Natural killer cell (primary cell): ENCODE measurements at regions not wholly inside any gene's neighbourhood (a gene's known extent, or its start where the extent isn't known, plus 50 kb on each side); places are given as distances from the start of the nearest gene placed in this dataset.

Source experiments
- ATAC-seq, 3 donors: fragments of 150-1000 bp in 2 of 3; fragments of 200-7000 bp in 1 of 3; cut with Tn5 transposase; 1 replicate in 1 of 3; 2 replicates in 2 of 3; pipeline ENCODE4 v1.10.0; 2021; ENCODE audit warnings: mild to moderate bottlenecking in 2 of 3, moderate library complexity in 2 of 3
- DNase-seq, 2 donors: peaks; one replicate each; pipeline versions ENCODE4 v3.0.0 to v3.0.0-alpha.2; 2013 to 2021; ENCODE audit warnings: mixed read lengths in 1 of 2
- H3K27ac ChIP-seq: one replicate; pipeline ENCODE4 v1.5.1; 2013; ENCODE audit warnings: mild to moderate bottlenecking, low read length
- H3K27me3 ChIP-seq: one replicate; pipeline ENCODE4 v1.6.1; 2013; ENCODE audit warnings: low read length; ENCODE audit not compliant: control insufficient read depth, insufficient read depth
- H3K36me3 ChIP-seq: one replicate; pipeline ENCODE4 v1.6.1; 2013; ENCODE audit warnings: low read length; ENCODE audit not compliant: control insufficient read depth, insufficient read depth
- H3K4me1 ChIP-seq: one replicate; pipeline ENCODE4 v1.6.1; 2013; ENCODE audit warnings: low read length; ENCODE audit not compliant: control insufficient read depth, insufficient read depth
- H3K4me3 ChIP-seq: one replicate; pipeline ENCODE4 v1.5.1; 2013; ENCODE audit warnings: low read length
- H3K9me3 ChIP-seq: one replicate; pipeline ENCODE4 v1.6.1; 2013; ENCODE audit warnings: low read length; ENCODE audit not compliant: control insufficient read depth, insufficient read depth
- H3K27ac Mint-ChIP-seq, 2 donors: one replicate each; pipeline ENCODE4 v1.8.0; 2022; ENCODE audit warnings: mild to moderate bottlenecking in 2 of 2, mixed read lengths in 2 of 2, moderate library complexity in 1 of 2
- H3K27me3 Mint-ChIP-seq, 2 donors: one replicate each; pipeline ENCODE4 v1.8.0; 2022; ENCODE audit warnings: low read depth in 2 of 2, mixed read lengths in 2 of 2
- H3K36me3 Mint-ChIP-seq: one replicate; pipeline ENCODE4 v1.8.0; 2022; ENCODE audit warnings: mixed read lengths
- H3K4me1 Mint-ChIP-seq, 2 donors: one replicate each; pipeline ENCODE4 v1.8.0; 2022; ENCODE audit warnings: mixed read lengths in 2 of 2
- H3K4me3 Mint-ChIP-seq: one replicate; pipeline ENCODE4 v1.8.0; 2022; ENCODE audit warnings: mild to moderate bottlenecking, moderate library complexity, mixed read lengths
- H3K9me3 Mint-ChIP-seq, 2 donors: one replicate each; pipeline ENCODE4 v1.8.0; 2022; ENCODE audit warnings: mixed read lengths in 2 of 2
- WGBS: methylation state at CpG from one replicate; pipeline ENCODE4 v1.1.7; 2013; ENCODE audit warnings: missing lambda C conversion rate; ENCODE audit not compliant: insufficient coverage; 5-methylcytosine and 5-hydroxymethylcytosine counted together
- intact Hi-C: fragments of 100-400 bp; cut with micrococcal nuclease; formaldehyde crosslinking; loops from one replicate; pipeline ENCODE4 v1.14.2; 2022
- TF ChIP-seq, protein P1 (sequence below): fragments of 200-600 bp; IDR thresholded peaks from one replicate; pipeline ENCODE4 v1.8.0; 2022; ENCODE audit warnings: antibody characterized with exemption

DNA sequence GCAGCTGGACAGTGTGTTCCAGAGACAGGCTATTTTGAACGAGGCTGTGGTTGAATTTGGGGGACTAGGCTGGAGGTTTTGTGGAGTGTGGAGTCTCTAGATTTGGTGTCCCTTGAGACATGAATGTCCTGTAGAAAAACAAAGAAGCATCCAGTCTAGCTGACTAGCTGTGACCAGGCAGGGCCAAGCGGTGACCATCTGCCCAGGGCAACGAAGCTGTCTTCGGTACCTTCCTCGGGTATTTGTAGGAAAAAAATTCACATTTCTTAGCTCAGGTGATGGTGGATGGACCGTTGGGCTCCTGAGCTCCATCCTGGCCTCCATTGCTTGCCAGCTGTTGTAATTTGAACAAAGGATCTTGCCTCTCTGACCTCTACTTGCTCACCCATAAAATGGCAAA is 557.3 kb downstream of the MIAT start:
- peaks cover 16 to 33% of the 10 kb centered on the region in 2 donors for H3K27me3 Mint-ChIP-seq
- H3K4me3 Mint-ChIP-seq = no peak overlapping the region
- H3K4me1 Mint-ChIP-seq = no peaks in the 10 kb centered on the region
- WGBS = 79% methylated on average over 6 of the region's 6 CpGs
- no peaks in the 10 kb centered on the region for H3K9me3 ChIP-seq
- intact Hi-C loops = no loop called here
- H3K27ac Mint-ChIP-seq = no peak overlapping the region
- H3K9me3 Mint-ChIP-seq = no peaks in the 10 kb centered on the region
- TF ChIP-seq, protein P1, sequence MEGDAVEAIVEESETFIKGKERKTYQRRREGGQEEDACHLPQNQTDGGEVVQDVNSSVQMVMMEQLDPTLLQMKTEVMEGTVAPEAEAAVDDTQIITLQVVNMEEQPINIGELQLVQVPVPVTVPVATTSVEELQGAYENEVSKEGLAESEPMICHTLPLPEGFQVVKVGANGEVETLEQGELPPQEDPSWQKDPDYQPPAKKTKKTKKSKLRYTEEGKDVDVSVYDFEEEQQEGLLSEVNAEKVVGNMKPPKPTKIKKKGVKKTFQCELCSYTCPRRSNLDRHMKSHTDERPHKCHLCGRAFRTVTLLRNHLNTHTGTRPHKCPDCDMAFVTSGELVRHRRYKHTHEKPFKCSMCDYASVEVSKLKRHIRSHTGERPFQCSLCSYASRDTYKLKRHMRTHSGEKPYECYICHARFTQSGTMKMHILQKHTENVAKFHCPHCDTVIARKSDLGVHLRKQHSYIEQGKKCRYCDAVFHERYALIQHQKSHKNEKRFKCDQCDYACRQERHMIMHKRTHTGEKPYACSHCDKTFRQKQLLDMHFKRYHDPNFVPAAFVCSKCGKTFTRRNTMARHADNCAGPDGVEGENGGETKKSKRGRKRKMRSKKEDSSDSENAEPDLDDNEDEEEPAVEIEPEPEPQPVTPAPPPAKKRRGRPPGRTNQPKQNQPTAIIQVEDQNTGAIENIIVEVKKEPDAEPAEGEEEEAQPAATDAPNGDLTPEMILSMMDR = no peak
- H3K36me3 Mint-ChIP-seq = no peaks in the 10 kb centered on the region
- ATAC-seq = no peak
- H3K27ac ChIP-seq = no peak overlapping the region
- no peaks in the 10 kb centered on the region for H3K36me3 ChIP-seq
- H3K4me3 ChIP-seq = no peak overlapping the region
- no peak for DNase-seq
- H3K27me3 ChIP-seq = peaks cover 2% of the 10 kb centered on the region
- H3K4me1 ChIP-seq = no peaks in the 10 kb centered on the region

DNA sequence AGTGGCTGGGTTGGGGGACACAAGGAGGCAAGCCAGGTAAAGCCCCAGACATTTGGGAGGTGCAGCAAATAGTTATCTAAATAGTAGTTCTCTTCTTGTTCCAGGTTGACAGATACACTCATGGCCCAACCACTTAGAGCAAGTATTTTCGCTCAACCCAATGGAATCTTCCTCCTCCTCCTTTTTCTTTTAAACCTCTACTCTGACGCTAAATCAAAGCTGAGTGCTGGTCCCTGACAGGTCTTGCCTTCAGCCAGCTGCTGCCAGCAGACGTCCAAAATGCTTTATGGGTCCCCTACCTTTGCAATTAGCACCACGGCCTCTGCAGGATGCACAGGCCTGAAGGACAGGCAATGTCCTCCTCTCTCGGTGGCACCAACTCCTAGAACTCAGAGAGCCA is 558.5 kb downstream of the MIAT start:
- no peaks in the 10 kb centered on the region for H3K9me3 Mint-ChIP-seq
- H3K27ac Mint-ChIP-seq = no peak overlapping the region
- 72% methylated on average over 5 of the region's 5 CpGs for whole genome bisulfite sequencing
- no peak overlapping the region for H3K27ac ChIP-seq
- H3K4me1 ChIP-seq = no peaks in the 10 kb centered on the region
- H3K4me3 ChIP-seq = no peak overlapping the region
- no peaks in the 10 kb centered on the region for H3K9me3 ChIP-seq
- TF ChIP-seq, protein P1 = no peak
- ATAC-seq (no peak), DNase-seq (no peak)
- no peaks in the 10 kb centered on the region for H3K36me3 Mint-ChIP-seq
- intact Hi-C loops = no loop called here
- no peak overlapping the region for H3K4me3 Mint-ChIP-seq
- no peaks in the 10 kb centered on the region for H3K36me3 ChIP-seq
- peaks cover 15 to 25% of the 10 kb centered on the region in 2 donors for H3K27me3 Mint-ChIP-seq
- H3K27me3 ChIP-seq = peaks cover 2% of the 10 kb centered on the region
- H3K4me1 Mint-ChIP-seq = no peaks in the 10 kb centered on the region

DNA sequence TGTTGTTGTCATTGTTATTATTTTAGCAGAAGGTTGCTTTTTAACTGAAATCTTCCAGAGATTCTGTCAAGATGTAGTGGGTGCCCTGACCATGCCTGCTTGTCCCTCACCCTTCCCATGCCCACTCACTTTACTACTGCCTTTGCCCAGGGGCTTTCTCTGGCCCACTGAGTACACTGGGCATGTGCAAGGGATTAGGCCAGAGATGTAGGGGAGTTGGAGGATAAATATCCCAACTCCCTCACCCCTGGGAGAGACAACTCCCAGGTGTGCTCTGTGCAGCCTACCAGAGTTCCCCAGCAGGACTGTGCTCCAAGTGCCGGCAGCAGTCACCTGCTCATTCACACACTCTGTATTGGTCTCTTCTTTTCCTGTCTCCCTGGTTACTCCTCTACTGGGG is 559.1 kb downstream of the MIAT start:
- Histone ChIP-seq H3K4me1 (no peaks in the 10 kb centered on the region), H3K9me3 (no peaks in the 10 kb centered on the region), H3K27ac (no peak overlapping the region), H3K36me3 (no peaks in the 10 kb centered on the region), H3K4me3 (no peak overlapping the region), H3K27me3 (peaks cover 2% of the 10 kb centered on the region)
- ATAC-seq = no peak
- H3K36me3 Mint-ChIP-seq = no peaks in the 10 kb centered on the region
- no peaks in the 10 kb centered on the region for H3K4me1 Mint-ChIP-seq
- H3K4me3 Mint-ChIP-seq = no peak overlapping the region
- H3K9me3 Mint-ChIP-seq = no peaks in the 10 kb centered on the region
- 95% methylated on average over 1 of the region's 1 CpG for WGBS
- intact Hi-C loops = no loop called here
- TF ChIP-seq, protein P1 = no peak
- H3K27ac Mint-ChIP-seq = no peak overlapping the region
- no peak for DNase-seq
- H3K27me3 Mint-ChIP-seq = peaks cover 12 to 20% of the 10 kb centered on the region in 2 donors

DNA sequence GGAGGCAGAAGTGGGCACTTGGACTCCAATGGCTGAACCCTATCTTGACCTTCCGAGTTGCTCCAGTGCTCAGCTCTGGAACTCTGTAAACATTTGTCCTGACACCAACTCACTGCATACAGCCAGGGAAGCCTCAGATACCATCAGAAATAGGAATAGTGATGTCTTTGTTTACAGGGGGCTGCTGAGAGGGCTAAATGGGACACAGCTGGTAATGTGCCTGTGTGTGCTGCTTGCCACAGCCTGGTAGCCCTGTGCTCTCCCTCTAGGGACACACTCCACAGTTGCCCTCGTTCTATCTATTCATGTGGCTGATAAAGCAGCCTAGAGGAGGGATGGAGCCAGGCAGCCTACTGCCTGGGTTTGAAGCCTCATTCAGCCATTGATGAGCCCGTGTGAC is 559.8 kb downstream of the MIAT start:
- TF ChIP-seq, protein P1 = no peak
- 84% methylated on average over 3 of the region's 3 CpGs for WGBS
- no peak overlapping the region for H3K27ac ChIP-seq
- intact Hi-C loops = no loop called here
- peaks cover 2% of the 10 kb centered on the region for H3K27me3 ChIP-seq
- no peaks in the 10 kb centered on the region for H3K9me3 ChIP-seq
- H3K9me3 Mint-ChIP-seq = no peaks in the 10 kb centered on the region
- ATAC-seq = no peak
- no peak overlapping the region for H3K27ac Mint-ChIP-seq
- H3K4me3 Mint-ChIP-seq = no peak overlapping the region
- no peaks in the 10 kb centered on the region for H3K4me1 Mint-ChIP-seq
- no peaks in the 10 kb centered on the region for H3K36me3 Mint-ChIP-seq
- H3K4me1 ChIP-seq = no peaks in the 10 kb centered on the region
- DNase-seq = no peak
- H3K36me3 ChIP-seq = no peaks in the 10 kb centered on the region
- peaks cover 12 to 20% of the 10 kb centered on the region in 2 donors for H3K27me3 Mint-ChIP-seq
- H3K4me3 ChIP-seq = no peak overlapping the region
